ENCODE measurements at regions not wholly inside any gene's neighbourhood (a gene's known extent, or its start where the extent isn't known, plus 50 kb on each side); places are given as distances from the start of the nearest gene placed in this dataset.
"Not testable (repeated sequence)": the region's sequence is repeated elsewhere in the genome, so short reads cannot be mapped to it uniquely, and the experiment has no call there.

DNA sequence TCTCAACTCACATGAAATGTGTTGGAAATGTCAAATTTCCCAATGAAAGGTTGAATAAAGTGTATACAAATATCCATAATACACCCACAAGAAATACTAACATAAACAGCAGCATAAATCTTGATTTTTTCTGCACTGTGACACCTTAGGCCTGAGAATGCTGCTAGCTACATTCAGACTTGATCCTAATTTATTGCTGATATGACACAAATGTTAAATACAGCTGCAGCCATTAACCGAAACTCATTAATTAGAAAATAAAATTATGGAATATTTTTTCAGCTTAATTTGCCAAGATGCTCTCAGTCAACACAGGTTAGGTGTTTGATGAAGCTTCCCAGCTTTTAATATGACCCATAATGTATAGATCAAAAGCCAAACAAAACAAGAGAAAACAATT is 914.3 kb upstream of the C9orf72 start:
- DNase-seq (ENCODE audit: low spot score): no peak

DNA sequence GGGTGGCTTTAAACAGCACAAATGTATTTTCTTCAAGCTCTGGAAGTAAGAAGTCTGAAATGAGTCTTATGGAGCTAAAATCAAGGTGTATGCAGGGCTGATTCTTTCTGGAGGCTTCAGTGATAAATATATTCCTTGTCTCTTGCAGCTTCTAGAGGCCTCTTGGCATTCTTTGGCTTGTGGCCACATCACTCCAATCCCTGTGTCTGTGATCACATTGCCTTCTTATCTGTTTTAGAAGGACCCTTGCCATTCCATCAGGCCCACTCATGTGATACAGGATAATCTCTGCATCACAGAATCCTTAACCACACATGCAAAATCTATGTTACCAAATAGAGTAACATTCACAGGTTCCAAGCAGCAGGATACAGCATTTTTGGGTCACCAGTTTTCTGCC is 917.8 kb upstream of the C9orf72 start:
- DNase-seq (ENCODE audit: low spot score): no peak

DNA sequence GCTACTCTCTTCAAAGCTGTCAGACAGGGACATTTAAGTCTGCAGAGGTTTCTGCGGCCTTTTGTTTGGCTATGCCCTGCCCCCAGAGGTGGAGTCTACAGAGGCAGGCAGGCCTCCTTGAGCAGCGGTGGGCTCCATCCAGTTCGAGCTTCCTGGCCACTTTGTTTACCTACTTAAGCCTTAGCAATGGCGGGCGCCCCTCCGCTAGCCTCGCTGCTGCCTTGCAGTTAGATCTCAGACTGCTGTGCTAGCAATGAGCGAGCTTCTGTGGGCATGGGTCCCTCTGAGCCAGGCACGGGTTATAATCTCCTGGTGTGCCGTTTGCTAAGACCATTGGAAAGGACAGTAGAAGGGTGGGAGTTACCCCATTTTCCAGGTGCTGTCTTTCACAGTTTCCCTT is 924.9 kb upstream of the C9orf72 start:
- DNase-seq (ENCODE audit: low spot score): not testable (repeated sequence)

DNA sequence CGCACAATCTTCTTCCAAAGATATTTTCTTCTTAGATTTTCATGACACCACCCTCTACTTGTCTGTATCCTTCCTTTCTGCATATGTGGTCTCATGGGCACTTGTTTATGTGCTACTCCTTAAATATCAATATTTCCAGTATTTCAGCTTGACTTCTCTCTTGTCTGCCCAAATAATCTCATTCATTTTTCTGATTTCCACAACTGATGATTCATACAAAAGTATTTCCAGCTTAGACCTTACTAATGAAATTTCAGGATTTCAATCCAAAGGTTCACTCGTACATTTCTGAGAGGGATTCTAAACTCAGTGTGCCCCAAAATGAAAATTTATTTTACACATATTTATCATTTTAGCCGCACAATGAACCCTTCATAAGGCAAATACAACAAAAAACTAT is 928.9 kb upstream of the C9orf72 start:
- no peak for DNase-seq (ENCODE audit: low spot score)

DNA sequence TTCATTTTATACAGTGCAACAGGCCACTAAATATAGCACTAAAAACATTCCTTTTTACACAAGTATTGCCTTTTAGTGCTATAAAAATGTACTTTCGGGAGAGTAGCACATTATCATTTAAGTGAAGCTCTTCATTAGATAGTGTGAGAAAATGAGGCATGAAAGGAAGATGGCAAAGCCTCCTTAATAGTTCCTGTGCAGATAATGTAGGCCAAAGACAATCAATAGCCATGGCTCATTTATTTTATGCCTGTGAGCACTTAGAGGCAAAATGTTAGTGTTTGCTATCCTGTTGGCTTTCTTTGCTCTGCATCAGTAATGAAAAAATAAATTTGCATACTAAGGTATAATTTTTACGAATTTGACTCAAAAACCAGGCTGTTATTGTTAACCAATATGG is 929.5 kb upstream of the C9orf72 start:
- no peak for DNase-seq (ENCODE audit: low spot score)

DNA sequence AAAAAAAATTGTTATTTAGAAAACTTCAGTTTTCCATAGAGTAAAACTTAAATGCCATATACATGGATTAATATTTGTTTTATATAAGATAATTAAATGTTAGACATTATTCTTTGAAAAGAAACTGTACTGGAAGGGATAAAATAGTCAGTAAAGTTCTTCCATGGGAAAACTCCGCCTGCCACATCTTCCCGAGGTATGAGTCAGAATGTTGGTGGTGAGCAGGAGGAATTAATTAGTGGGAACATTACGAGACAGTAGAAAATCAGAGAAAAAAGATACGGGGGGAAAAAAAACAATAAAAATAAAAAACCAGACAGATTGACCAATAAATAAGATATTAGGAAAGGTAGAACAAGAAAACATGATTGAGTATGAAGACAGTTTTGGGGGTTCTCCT is 930.3 kb upstream of the C9orf72 start:
- no peak for DNase-seq (ENCODE audit: low spot score)

DNA sequence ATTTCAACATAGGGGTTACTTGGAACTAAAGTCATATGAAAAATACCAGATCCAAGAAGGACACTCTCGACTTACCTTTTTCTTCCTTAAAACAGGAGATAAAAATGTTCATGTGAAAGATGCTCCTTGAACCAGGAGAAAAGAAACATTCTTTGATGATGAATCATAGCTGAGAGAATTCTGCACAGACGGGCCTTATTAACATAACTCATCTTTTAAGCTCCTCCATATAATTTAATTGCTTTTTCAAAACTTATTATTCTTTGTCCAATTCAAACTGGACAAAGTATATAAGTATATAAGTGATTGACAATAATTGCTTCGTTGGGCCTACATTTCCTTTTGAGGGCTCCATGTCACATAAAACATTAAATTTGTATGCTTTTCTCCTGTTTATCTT is 945.2 kb upstream of the C9orf72 start:
- DNase-seq (ENCODE audit: low spot score): no peak

DNA sequence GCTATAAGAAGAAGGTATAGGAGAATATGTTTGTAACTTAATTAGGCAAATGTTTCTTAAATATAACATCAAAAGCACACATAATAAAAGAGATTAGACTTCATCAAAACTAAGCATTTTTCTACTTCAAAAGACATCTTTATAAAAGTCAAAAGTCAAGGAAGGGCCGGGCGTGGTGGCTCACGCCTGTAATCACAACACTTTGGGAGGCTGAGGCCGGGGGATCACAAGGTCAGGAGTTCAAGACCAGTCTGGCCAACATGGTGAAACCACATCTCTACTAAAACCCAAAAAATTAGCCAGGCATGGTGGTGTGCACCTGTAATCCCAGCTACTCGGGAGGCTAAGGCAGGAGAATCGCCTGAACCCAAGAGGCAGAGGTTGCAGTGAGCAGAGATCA is 951.0 kb upstream of the C9orf72 start:
- not testable (repeated sequence) for DNase-seq (ENCODE audit: low spot score)

DNA sequence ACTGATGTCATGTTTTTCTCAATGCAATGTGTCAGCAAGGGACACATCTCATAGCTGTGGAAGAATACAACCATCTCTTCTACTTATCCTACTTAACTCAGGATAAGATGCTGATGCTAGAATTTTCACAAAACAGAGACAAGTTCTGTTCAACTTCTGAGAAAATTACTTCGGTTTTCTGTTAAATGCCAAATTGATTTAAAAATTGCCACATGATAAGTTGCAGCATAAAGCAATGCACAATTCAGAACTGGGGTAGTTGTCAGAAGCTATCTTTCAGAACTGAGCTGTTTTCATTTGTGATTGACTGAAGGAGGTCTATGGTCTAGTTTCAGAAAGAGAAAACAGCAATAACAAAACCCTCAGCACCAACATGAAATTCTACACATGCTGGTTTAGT is 954.8 kb upstream of the C9orf72 start:
- no peak for DNase-seq (ENCODE audit: low spot score)

DNA sequence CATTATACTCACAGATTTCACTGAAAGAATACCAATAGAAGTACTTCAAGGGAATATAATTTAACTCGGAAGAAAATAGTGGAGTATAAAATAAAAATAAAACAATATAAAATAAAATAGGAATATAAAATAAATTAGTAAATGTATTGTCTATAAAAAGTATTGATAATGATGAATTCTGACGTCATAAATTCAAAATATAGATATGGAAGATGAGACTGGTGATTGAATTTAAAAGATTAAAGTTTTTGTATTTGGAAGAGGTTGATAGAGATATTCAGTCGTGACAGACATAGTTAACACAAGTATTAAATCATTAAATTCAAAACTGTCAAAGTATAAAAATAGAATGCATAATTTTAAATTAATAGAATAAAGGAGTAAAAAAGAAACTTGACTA is 964.9 kb upstream of the C9orf72 start:
- no peak for DNase-seq (ENCODE audit: low spot score)

DNA sequence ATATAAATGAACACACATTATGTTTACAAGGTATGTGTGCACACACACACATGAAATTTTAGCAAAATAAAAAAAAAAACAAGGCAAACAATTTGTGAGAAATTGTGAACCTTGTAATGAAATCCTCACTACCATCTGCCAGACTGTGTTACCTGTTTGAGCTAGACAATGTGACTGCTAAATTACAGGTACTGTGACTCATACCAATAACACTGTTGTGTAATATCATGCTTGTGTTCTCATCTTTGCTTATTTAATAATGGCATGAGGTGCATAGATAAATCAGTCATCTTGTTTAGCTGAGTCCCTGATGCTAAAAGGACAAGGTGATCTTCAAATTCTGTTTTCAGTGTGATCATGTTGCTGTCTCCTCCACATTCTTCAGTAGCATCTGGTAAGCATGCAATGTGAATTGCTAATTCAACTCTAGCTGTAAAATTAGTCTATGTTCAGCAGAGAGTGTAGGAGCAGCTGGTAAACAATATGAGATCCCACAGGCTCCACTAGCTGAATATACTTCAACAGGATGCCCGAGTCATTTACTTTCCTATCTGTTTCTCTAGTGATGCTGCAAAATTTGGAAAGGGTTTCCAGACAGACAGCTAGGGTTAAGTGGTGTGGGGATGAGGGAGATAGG is 966.3 kb upstream of the C9orf72 start:
- no peak for DNase-seq (ENCODE audit: low spot score)

DNA sequence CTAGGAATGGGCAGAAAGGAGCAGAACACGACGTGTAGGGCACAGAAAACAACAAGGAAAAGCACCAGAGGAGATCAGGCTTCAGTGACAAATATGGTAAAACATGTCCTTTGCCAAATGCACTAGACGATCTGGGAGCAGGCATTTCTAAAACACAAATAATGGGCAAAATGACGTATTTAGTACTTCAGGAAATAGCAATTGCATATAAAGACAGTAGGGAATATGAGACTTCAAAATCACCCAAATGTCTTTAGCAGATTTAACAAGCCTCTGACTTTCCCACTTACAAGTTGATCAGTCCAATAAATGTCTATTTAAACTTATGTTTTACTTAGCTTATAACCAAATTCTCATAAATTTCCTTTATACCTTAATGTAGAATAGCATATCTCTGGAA is 969.6 kb upstream of the C9orf72 start:
- no peak for DNase-seq (ENCODE audit: low spot score)

DNA sequence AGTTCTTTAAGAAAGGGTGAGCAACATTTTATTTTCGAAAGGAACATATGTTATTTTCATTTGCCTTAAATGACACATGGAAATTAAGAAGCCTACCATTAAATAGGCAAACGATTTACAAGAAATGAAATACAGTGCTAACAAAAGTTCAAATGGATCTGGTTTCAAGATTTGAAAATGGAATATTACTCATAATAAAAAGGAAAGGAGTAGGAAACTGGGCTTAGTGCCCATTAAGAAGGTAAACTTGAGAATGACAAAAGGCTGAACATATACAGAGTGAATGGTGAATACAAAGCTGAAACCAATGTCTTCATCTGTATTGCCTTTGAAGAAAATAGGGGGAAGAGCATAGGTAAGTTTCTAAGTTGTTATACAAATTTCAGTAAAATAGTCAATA is 974.2 kb upstream of the C9orf72 start:
- no peak for DNase-seq (ENCODE audit: low spot score)

DNA sequence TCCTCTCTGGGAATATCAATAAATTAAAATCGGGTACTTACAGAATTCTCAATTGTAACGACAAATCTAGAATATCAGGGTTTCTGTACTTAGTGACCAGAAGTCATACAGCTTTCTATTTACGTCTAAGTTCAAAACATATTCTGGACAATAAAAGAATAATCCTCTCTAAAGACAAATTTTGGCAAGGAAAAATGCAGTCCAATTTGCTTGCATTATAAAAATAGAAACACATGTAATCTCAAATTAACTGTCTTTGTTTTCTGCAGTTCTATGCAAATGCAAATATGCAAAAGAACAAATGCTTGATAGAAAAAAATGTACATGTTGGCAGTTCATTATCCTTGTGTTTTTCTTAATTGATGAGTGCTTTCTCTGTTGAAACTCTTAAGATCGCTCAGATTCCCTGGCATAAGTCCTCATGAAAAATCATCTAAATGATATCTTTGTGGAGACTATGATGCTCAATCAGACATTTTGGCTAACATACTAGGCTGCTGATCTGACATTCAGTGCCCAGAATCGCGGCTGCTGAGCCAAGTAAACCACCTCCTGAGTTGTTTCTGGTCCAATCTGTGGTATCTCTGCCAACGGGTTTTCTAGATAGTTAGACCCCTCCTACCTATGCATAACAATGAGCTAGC is 990.1 kb upstream of the C9orf72 start:
- DNase-seq (ENCODE audit: low spot score): no peak

DNA sequence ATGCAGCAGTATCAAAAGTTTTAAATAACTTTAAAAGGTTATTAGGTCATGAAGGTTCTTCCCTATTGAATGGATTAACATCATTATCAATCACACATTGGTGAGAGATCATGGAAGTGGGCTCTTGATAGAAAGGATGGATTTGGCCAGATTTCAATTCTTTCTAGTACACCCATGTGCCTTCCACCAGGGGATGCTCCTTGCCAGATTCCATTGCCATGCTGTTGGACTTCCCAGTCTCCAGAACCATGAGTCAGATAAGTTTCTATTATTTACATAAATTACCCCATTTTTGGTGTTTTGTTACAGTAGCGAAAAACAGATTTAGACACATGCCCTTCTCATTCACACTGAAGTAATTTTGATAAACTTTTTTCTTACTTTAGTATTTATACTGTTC is 1010.6 kb upstream of the C9orf72 start:
- no peak for DNase-seq (ENCODE audit: low spot score)

DNA sequence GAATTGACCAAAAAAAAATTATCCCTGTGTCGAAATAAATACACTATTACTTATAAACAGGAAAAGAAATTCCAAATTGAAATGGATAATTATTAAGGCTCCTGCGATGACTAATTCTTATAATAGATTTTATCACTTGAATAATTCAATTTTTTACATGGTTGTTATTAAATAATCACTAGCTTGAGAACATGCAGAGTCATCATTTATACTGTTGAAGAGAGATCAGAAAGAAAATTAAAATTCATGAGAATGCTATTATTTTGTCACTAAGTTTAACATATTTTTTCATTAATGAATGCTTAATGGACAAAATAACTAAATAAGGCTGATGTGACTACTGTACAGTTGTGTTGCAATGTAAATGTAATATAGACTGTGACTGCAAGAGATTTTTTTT is 1011.3 kb upstream of the C9orf72 start:
- DNase-seq (ENCODE audit: low spot score): no peak

DNA sequence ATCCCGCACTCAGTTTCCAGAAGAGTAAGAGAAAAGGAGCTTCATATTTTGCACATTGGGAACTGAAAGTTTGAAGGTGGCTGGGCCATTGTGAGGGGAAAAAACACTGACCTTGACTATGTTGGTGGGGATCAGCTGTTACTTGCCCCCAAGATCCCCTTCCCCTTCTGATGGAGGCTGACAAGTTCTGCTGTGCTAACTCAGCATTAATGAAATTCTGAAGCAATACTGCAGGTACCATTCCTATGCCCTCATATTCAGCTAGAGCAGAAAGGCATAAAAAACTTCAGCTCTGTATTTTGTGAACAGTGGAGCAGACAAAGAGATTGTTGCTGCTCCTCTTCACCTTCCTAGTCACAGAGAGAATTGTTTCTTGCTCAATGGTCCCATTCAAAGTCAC is 1013.8 kb upstream of the C9orf72 start:
- DNase-seq (ENCODE audit: low spot score): no peak

DNA sequence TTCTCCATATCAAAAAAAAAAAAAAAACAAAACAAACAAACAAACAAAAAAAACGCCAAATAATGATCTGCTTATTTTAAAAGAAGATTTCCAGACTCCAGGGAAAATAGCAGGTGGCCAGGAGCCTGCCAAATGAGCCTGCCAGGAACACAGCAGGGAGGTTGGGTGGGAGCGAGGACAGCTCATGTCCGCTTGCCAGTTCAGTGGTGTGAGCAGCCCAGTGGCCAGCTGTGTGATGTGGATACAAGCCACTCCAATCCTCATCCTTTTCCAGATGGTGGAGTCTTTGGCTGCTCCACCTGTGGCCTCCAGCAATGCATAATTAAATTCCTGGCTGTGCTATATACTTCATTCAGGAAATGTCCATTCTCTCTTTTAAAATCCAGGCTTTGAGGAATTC is 1025.1 kb upstream of the C9orf72 start:
- peak; percentile 2 for DNase-seq (ENCODE audit: low spot score)

DNA sequence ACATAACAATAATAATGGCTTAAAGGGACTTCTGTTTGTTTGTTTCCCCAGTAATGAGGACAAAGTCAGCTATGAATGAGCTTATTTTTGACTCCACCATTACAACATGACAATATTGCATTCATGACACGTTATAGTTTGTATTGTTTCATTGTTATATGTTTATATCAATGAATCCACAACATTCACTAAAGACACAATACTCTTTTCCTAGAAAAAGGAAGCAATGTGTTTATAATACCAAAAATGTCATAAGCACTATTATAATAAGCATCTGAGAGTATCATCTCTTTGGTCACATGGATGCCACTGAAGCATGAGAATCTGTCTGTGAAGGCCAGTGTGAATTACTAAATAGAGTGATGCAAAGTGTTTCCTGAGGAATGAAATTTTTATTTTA is 1026.9 kb upstream of the C9orf72 start:
- no peak for DNase-seq (ENCODE audit: low spot score)

DNA sequence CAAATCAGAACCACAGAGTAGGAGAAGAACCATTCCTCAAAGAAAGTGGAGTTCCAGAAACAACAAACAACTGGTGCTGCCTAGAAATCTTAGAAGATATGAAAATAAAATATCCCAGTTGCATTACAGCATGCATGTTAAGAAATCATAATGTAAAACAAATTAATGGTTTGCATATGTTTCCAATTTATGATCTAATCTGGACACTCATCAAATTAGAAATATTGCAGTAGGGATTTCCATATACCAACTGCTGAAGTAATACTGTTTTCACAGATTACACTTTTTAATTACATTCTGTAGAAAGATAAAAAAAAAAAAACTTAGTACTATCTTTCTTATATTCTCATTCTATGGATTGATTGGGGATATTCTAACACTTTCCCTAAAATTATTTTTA is 1034.6 kb upstream of the C9orf72 start:
- DNase-seq (ENCODE audit: low spot score): no peak

DNA sequence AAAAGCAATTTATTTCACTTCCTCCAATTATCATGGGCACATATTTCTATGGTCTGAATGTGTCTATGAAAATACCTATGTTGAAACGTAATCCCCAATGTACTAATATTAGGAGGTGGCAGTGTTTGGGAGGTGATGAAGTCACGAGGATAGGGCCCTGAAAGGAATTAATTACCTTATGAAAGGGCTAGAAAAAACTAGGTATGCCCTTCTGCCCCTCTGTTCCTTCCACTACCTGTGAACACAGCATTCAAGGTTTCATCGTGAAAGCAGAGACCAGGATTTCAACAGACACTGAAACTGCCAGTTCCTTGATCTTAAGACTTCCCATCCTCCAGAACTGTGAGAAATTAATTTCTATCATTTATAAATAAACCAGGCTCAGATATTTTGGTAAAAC is 1037.1 kb upstream of the C9orf72 start:
- no peak for DNase-seq (ENCODE audit: low spot score)

DNA sequence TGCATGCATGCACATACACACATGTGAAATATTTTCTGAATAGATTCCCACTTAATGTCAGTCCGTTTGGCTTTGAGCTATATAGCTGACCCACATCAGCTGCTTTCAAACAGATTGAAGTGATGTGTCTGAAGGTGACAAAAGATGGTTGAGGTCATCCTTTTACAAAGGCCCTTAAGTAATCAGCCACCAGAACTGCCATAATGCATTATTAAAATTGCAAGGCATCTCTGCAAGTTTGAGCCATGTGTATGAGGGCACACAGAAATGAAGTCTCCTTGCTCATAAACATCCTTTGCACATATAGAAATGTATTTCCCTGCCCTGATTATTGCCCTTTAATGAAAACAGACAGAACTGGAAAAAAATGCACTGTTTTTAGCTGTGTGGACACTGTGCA is 1043.0 kb upstream of the C9orf72 start:
- DNase-seq (ENCODE audit: low spot score): no peak

DNA sequence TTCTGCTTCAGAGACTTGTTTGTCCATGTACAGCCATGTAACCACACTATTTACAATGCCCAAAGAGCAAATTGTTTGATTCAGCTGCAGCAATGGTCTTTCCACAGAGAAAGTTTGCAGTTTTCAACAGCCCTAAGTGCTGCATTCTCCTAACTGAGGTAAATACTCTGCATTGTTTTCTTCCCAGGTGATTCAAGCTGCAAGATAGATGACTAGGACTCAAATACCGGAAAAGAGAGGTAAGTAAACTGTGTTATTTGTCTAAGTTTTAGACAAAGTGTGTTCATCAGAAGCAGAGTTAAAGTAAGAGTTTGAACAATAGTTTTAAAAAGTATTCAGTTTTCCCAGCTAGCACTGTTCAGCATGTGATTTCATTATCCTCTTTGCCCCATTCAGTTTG is 1046.7 kb upstream of the C9orf72 start:
- no peak for DNase-seq (ENCODE audit: low spot score)

DNA sequence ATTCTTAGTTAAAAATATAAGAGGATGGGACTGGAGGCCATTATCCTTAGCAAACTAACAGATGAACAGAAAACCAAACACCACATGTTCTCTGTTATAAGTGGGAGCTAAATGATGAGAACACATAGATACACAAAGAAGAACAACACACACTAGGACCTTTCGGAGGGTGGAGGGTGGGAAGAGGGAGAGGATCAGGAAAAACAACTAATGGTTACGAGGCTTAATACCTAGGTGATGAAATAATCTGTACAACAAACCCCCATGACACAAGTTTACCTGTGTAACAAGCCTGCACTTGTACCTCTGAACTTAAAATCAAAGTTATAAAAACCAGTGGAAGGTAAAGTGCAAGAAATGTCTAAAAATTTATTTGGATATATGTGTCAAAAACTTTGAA is 1047.4 kb upstream of the C9orf72 start:
- no peak for DNase-seq (ENCODE audit: low spot score)
